ENCODE measurements at regions not wholly inside any gene's neighbourhood (a gene's known extent, or its start where the extent isn't known, plus 50 kb on each side); places are given as distances from the start of the nearest gene placed in this dataset.

DNA sequence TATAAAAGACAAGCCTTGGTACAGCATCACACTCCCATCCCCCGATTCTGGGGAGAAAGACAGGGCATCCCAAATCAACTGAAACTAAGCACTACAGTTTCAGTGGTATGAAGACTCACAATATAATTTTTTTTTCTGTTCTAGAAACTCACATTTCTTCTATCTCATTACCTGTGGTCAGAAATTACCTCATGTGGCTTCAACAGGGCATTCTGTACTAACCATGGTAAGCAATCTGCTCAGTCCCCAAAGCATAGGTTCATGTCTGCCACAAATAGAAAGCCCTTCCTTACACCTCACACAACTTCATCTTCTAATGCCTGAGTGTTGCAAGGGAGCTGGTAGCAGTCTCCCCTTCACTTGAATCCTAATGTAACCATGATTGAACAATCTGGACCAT, 147.4 kb upstream of the POU2AF2 start:
- DNase-seq (ENCODE audit: low read depth in 1 of 2, low spot score in 1 of 2) = no peak

- DNase-seq (ENCODE audit: low read depth in 1 of 2, low spot score in 1 of 2) = no peak
Measured at GRCh38 chr11:111097191-111097590, 148.3 kb upstream of the POU2AF2 start.

- no peak for DNase-seq (ENCODE audit: low read depth in 1 of 2, low spot score in 1 of 2)
Measured at GRCh38 chr11:111095327-111095726, 150.2 kb upstream of the POU2AF2 start.

- DNase-seq (ENCODE audit: low read depth in 1 of 2, low spot score in 1 of 2) = no peak
Measured at GRCh38 chr11:111093061-111093460, 152.5 kb upstream of the POU2AF2 start.

- no peak for DNase-seq (ENCODE audit: low read depth in 1 of 2, low spot score in 1 of 2)
Measured at GRCh38 chr11:111091321-111091938, 154.1 kb upstream of the POU2AF2 start.

DNA sequence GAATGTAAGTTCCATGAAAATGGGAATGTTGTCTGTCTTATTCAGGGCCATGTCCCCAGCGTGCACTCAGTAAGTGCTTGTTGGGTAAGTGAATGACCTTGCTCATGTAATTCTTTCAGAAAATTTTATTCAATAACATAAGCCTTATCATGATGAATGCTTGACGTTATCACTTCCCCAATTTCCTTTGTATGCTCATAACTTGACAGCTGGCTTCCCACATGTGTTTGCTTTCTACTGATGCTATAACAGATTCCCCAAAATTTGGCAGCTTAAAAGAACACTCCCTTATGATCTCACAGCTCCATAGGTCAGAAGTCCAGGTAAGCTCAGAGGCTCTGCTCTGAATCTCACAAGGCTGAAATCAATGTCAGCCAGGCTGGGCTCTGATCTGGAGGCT, 155.8 kb upstream of the POU2AF2 start:
- no peak for DNase-seq (ENCODE audit: low read depth in 1 of 2, low spot score in 1 of 2)

DNA sequence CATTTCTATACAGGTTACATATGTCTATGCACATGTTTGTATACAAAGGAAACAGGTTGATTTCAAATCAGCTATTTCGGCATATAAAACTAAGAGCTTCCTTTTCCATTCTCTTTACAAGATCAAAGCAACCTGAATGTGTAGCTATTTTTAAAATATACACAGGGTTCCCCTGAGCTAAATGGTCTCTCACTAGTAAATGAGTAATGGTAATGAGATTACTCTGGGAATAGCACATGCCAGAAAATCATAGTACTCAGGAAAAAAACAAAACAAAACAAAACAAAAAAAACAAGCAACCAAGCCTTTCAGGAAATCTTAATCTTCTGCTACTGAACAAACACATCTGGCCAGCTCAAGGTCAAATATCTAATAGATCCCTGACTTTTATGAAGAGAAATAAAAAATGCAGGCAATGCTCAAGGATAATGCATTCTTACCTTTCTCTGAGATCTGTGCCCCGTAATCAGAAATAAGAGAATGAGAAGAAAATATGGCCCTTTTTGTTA, 156.6 kb upstream of the POU2AF2 start:
- no peak for DNase-seq (ENCODE audit: low read depth in 1 of 2, low spot score in 1 of 2)

DNA sequence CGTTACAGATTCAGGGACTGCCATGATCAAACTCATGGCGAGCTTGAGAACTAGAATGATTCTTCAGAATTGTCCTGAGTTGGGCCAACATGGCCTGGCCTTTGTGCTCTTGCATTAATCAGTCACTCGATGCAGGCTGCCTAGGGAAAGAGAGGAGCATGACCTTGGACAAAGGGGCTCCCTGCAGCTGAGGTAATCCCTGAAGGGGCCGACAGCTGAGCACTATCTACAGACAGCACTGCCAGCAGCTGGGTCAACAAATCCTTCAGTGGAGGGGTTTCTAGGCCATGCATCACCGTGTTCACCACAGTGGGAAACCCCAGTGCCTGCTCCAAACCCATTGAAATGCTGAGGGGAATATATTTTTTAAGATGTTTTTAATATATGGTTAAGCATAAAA, 159.5 kb upstream of the POU2AF2 start:
- DNase-seq (ENCODE audit: low read depth in 1 of 2, low spot score in 1 of 2) = no peak

- no peak for DNase-seq (ENCODE audit: low read depth in 1 of 2, low spot score in 1 of 2)
Measured at GRCh38 chr11:111082664-111083063, 162.9 kb upstream of the POU2AF2 start.

GRCh38 chr11:111081021-111081511, 164.5 kb upstream of the POU2AF2 start:
- DNase-seq (ENCODE audit: low read depth in 1 of 2, low spot score in 1 of 2) = no peak

- no peak for DNase-seq (ENCODE audit: low read depth in 1 of 2, low spot score in 1 of 2)
Measured at GRCh38 chr11:111077530-111078322, 167.8 kb upstream of the POU2AF2 start.

GRCh38 chr11:111069066-111069465, 176.5 kb upstream of the POU2AF2 start:
- DNase-seq (ENCODE audit: low read depth in 1 of 2, low spot score in 1 of 2) = no peak

DNA sequence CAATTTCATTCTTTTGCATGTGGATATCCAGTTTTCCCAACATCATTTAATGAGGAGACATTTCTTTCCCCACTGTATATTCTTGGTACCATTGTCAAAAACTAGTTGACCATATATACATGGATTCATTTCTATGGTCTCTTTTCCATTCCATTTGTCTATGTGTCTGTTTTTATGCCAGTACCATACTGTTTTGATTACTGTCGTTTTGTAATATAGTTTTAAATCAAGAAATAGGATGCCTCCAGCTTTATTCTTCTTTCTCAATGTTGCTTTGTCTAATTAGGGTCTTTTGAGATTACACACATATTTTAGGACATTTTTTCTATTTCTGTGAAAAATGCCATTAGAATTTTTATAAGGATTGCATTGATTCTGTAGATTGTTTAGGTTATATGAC, 177.5 kb upstream of the POU2AF2 start:
- no peak for DNase-seq (ENCODE audit: low read depth in 1 of 2, low spot score in 1 of 2)

GRCh38 chr11:111066846-111067245, 178.7 kb upstream of the POU2AF2 start:
- DNase-seq (ENCODE audit: low read depth in 1 of 2, low spot score in 1 of 2) = no peak

GRCh38 chr11:111063726-111064517, 181.6 kb upstream of the POU2AF2 start:
- DNase-seq (ENCODE audit: low read depth in 1 of 2, low spot score in 1 of 2) = no peak

DNA sequence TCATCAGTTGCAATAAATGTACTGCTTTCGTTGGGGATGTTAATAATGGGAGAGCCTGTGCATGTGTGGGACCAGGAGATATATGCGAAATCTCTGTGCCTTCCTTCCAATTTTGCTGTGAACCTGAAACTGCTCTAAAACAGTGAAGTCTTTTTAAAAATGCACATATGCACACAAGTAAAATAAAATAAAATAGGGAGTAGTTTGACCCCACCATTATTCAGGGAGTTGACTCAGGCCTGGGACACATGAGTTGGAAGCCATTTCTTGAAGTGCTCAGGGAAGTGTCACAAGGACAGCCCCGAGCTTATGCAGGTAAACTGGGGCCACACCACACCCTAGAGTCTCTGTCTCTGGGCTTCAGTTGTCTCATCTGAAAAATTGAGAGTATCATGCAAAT, 183.1 kb upstream of the POU2AF2 start:
- no peak for DNase-seq (ENCODE audit: low read depth in 1 of 2, low spot score in 1 of 2)

- DNase-seq (ENCODE audit: low read depth in 1 of 2, low spot score in 1 of 2) = no peak
Measured at GRCh38 chr11:111059726-111060125, 185.8 kb upstream of the POU2AF2 start.

- no peak for DNase-seq (ENCODE audit: low read depth in 1 of 2, low spot score in 1 of 2)
Measured at GRCh38 chr11:111049131-111049530, 196.4 kb upstream of the POU2AF2 start.

DNA sequence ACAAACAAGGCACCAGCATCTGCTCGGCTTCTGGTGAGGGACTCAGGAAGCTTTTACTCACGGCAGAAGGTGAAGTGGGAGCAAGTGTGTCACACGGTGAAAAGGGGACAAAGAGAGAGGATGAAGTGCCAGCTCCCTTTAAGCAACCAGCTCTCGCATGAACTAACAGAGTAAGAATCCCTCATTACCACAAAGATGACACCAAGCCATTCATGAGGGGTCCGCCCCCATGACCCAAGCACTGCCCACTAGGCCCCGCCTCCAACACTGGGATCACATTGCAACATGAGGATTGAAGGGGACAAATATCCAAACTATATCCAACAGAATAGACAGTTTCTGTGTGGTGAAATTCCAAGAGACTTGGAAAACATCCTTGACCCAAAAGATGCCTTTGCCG, 198.2 kb upstream of the POU2AF2 start:
- DNase-seq (ENCODE audit: low read depth in 1 of 2, low spot score in 1 of 2) = no peak

- DNase-seq (ENCODE audit: low read depth in 1 of 2, low spot score in 1 of 2) = no peak
Measured at GRCh38 chr11:111046291-111046690, 199.2 kb upstream of the POU2AF2 start.

DNA sequence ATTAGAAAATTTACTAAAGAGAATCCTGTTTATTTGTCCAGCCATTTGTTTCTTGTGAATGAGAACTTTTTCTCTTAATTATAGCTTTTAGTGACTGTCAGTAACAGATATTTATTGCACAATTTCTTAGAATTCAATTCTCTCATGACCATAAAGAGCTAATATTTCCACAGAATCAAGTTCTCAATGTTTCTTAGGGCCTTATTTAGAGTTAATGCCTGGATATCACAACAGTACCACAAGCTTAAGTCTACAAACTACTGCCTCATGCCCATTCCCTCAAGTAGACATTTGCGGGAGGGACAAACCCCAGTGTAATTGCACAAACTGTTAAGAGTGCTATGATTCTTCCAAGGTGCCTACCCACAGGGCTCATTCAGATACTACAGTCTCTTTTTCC, 199.7 kb upstream of the POU2AF2 start:
- DNase-seq (ENCODE audit: low read depth in 1 of 2, low spot score in 1 of 2) = no peak

DNA sequence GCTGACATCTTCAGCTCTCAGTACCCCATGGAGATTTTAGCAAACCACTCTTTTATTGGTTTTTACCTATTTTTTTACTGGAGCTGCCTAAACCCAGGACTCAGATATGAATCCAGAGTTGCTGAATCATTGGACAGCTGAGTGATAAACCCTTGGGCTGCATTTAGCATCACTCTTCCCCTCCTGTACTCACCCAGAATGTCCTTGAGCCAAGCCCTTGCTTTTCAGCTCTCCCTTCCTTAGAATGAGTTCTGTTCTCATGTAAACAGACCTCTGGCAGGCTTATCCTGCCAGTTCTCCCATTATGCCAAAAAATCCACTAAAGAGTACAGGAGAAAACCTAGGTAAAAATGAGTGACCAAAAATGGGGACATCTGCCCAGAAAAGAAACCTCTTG, 200.1 kb upstream of the POU2AF2 start:
- DNase-seq (ENCODE audit: low read depth in 1 of 2, low spot score in 1 of 2) = no peak

Measured in activated CD4-positive, alpha-beta T cell treated with anti-CD3 and anti-CD28 coated beads, Interleukin-2, amount 50 U/mL, for 24 hours (primary cell).